ENCODE measurements at regions not wholly inside any gene's neighbourhood (a gene's known extent, or its start where the extent isn't known, plus 50 kb on each side); places are given as distances from the start of the nearest gene placed in this dataset.

DNA sequence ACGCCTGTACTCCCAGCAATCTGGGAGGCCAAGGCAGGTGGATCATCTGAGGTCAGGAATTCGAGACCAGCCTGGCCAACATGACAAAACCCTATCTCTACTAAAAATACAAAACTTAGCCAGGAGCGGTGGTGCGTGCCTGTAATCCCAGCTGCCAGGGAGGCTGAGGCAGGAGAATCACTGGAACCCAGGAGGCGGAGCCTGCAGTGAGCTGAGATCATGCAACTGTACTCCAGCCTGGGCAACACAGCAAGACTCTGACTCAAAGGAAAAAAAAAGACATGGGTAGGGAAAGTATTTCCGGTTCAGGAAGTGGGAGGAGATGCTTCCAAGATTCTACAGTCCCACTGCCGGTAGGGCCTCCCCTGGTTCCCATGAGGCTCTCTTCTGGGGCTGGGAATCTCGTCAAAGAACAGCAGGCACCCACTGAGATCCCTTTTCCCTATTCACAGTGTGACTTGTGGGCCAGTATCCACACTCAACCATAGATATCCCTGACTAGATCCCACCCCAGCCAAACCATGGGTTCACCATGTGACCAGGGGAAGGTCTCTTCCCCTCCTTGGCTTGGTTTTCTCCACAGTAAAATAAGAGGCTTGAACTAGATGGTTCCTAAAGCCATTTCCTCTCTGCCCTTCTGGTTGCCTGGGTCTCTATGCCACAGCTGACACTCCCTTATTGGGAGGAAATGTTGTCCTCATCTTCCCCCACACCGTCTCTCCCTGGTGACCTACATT lies 443.3 kb downstream of the BUD13 start (continued):
- TF ChIP-seq, protein P1, sequence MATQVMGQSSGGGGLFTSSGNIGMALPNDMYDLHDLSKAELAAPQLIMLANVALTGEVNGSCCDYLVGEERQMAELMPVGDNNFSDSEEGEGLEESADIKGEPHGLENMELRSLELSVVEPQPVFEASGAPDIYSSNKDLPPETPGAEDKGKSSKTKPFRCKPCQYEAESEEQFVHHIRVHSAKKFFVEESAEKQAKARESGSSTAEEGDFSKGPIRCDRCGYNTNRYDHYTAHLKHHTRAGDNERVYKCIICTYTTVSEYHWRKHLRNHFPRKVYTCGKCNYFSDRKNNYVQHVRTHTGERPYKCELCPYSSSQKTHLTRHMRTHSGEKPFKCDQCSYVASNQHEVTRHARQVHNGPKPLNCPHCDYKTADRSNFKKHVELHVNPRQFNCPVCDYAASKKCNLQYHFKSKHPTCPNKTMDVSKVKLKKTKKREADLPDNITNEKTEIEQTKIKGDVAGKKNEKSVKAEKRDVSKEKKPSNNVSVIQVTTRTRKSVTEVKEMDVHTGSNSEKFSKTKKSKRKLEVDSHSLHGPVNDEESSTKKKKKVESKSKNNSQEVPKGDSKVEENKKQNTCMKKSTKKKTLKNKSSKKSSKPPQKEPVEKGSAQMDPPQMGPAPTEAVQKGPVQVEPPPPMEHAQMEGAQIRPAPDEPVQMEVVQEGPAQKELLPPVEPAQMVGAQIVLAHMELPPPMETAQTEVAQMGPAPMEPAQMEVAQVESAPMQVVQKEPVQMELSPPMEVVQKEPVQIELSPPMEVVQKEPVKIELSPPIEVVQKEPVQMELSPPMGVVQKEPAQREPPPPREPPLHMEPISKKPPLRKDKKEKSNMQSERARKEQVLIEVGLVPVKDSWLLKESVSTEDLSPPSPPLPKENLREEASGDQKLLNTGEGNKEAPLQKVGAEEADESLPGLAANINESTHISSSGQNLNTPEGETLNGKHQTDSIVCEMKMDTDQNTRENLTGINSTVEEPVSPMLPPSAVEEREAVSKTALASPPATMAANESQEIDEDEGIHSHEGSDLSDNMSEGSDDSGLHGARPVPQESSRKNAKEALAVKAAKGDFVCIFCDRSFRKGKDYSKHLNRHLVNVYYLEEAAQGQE (IDR thresholded peaks at IDR 0.05; ENCODE audit: unreplicated experiment), result no peak
- no peak for TF ChIP-seq NANOG (IDR thresholded peaks at IDR 0.05; ENCODE audit: borderline replicate concordance)
- no peak for TF ChIP-seq EZH2 (IDR thresholded peaks at IDR 0.05; ENCODE audit: low read depth, unreplicated experiment)
- TF ChIP-seq CREB1 (CRISPR knock-in tag; IDR thresholded peaks at IDR 0.05; ENCODE audit: low read depth), result no peak

GRCh38 chr11:116328851-116329250 lies 443.9 kb downstream of the BUD13 start:
- Histone ChIP-seq H3K4me3 (no peak overlapping the region), H3K4me2 (no peak overlapping the region), H3K4me1 (ENCODE audit: insufficient read depth) (peaks cover 8% of the 10 kb centered on the region; the same call in 1 of the 2 replicates), H2AFZ (no peak overlapping the region), H3K36me3 (ENCODE audit: insufficient read depth) (no peaks in the 10 kb centered on the region), H4K20me1 (replicated peaks; ENCODE audit: insufficient read depth) (no peaks in the 10 kb centered on the region), H3K79me2 (replicated peaks; ENCODE audit: insufficient read depth) (no peaks in the 10 kb centered on the region), H3F3A (replicated peaks; ENCODE audit: low read depth) (no peaks in the 10 kb centered on the region), H3K27ac (ENCODE audit: low read depth) (no peak overlapping the region), H3K27me3 (ENCODE audit: insufficient read depth) (no peaks in the 10 kb centered on the region), H3K9me2 (ENCODE audit: insufficient read depth) (peaks cover 10% of the 10 kb centered on the region; the same call in 1 of the 2 replicates)
- H3K4me3 Mint-ChIP-seq, result no peak overlapping the region
- no peaks in the 10 kb centered on the region for H3K36me3 Mint-ChIP-seq (ENCODE audit: low read depth)
- H3K27ac Mint-ChIP-seq, result no peak overlapping the region
- H3K4me1 Mint-ChIP-seq, result peaks cover 10% of the 10 kb centered on the region
- H3K27me3 Mint-ChIP-seq (ENCODE audit: insufficient read depth, low read depth, poor library complexity), result peaks cover 2% of the 10 kb centered on the region
- H3K9me3 Mint-ChIP-seq, result peaks cover 2% of the 10 kb centered on the region; the same call in 1 of the 3 replicates
- ATAC-seq, result no peak
- DNase-seq (ENCODE audit: low spot score), result no peak
- no peak for TF ChIP-seq ETS1 (IDR thresholded peaks at IDR 0.05)
- TF ChIP-seq, protein P1 (IDR thresholded peaks at IDR 0.05; ENCODE audit: unreplicated experiment), result no peak
- TF ChIP-seq JUNB (IDR thresholded peaks at IDR 0.05; ENCODE audit: unreplicated experiment), result no peak
- TF ChIP-seq NANOG (IDR thresholded peaks at IDR 0.05; ENCODE audit: borderline replicate concordance), result no peak
- no peak for TF ChIP-seq ZNF114 (CRISPR knock-in tag; IDR thresholded peaks at IDR 0.05)
- no peak for TF ChIP-seq CTCF (conservative IDR thresholded peaks at IDR 0.05; ENCODE audit: low read depth in 2 of 2)
